ENCODE measurements at regions not wholly inside any gene's neighbourhood (a gene's known extent, or its start where the extent isn't known, plus 50 kb on each side); places are given as distances from the start of the nearest gene placed in this dataset.

DNA sequence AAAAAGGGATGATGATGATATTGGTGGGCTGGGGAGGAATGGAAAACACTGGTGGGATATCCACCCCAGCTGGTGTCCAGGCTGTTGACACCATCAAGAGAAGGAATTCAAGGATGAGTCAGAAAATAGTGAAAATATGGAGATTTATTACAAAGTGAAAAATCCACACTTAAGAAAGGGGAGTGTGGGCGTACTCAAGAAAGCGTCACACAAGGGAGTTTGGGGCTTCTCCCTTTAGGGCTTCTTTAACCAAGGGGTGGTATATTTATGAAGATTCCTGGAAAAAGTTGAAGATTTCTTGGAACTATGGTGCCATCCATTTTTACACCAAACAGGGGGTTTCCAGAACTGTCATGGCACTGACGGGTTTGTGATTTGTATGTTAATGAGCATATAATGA lies 63.1 kb upstream of the ARID2 start:
- Histone ChIP-seq H3K4me3 (replicated peaks in 1 of 3; ENCODE audit: low read depth in 2 of 3, low read length in 3 of 3) (no peak overlapping the region), H3K36me3 (replicated peaks in 1 of 2; ENCODE audit: control insufficient read depth in 1 of 2, insufficient read depth in 2 of 2, low read length in 2 of 2) (no peaks in the 10 kb centered on the region), H4K20me1 (ENCODE audit: insufficient read depth, low read length) (no peaks in the 10 kb centered on the region), H3K79me2 (ENCODE audit: insufficient read depth, low read length) (no peaks in the 10 kb centered on the region), H2AFZ (ENCODE audit: insufficient read depth, low read depth, low read length, poor library complexity, severe bottlenecking) (no peak overlapping the region), H3K9ac (ENCODE audit: insufficient read depth, low read length, poor library complexity, severe bottlenecking) (no peak overlapping the region), H3K27ac (ENCODE audit: low read depth in 1 of 2, low read length in 2 of 2) (no peak overlapping the region), H3K27me3 (ENCODE audit: control insufficient read depth in 2 of 2, insufficient read depth in 2 of 2, low read length in 2 of 2) (no peaks in the 10 kb centered on the region), H3K9me3 (replicated peaks in 1 of 2; ENCODE audit: control insufficient read depth in 1 of 2, insufficient read depth in 1 of 2, low read length in 2 of 2) (no peaks in the 10 kb centered on the region), H3K4me1 (ENCODE audit: control insufficient read depth in 1 of 2, insufficient read depth in 2 of 2, low read length in 2 of 2) (peaks cover 27 to 28% of the 10 kb centered on the region in 2 donors), H3K4me2 (replicated peaks; ENCODE audit: extremely low read depth, low read length, poor library complexity, severe bottlenecking) (no peak overlapping the region)
- no CpG with 5 or more reads among the region's 3 CpGs for WGBS (ENCODE audit: insufficient coverage)
- Mint-ChIP-seq H3K36me3 (no peaks in the 10 kb centered on the region), H3K4me3 (no peak overlapping the region), H3K4me1 (peaks cover 26% of the 10 kb centered on the region), H3K27ac (no peak overlapping the region), H3K9me3 (no peaks in the 10 kb centered on the region), H3K27me3 (ENCODE audit: low read depth in 3 of 3) (peaks cover 0 to 3% (median 0%) of the 10 kb centered on the region in 3 donors)
- TF ChIP-seq, protein P1, sequence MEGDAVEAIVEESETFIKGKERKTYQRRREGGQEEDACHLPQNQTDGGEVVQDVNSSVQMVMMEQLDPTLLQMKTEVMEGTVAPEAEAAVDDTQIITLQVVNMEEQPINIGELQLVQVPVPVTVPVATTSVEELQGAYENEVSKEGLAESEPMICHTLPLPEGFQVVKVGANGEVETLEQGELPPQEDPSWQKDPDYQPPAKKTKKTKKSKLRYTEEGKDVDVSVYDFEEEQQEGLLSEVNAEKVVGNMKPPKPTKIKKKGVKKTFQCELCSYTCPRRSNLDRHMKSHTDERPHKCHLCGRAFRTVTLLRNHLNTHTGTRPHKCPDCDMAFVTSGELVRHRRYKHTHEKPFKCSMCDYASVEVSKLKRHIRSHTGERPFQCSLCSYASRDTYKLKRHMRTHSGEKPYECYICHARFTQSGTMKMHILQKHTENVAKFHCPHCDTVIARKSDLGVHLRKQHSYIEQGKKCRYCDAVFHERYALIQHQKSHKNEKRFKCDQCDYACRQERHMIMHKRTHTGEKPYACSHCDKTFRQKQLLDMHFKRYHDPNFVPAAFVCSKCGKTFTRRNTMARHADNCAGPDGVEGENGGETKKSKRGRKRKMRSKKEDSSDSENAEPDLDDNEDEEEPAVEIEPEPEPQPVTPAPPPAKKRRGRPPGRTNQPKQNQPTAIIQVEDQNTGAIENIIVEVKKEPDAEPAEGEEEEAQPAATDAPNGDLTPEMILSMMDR (IDR thresholded peaks at IDR 0.05): no peak
- intact Hi-C loops (cut with micrococcal nuclease): no loop called here
- DNase-seq: no peak

DNA sequence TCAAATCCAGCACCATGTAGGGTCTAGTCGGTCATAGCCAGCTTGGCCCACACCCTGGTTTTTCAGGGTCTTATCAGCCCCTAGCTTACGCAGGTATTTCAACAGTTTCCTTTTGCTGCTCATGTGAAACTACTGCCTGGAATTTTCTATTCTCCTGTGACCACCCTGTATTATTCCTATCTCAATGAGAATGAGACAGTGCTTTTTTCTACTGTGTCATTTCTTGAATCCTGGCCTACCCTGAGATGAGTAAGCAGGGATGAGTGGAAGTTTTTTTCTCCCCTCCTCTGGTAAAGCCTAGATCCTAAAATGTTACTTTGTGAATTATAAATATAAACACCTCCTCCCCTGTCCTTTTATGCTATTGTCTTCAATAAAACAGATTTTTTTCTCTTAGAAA lies 62.7 kb upstream of the ARID2 start:
- intact Hi-C loops (cut with micrococcal nuclease): no loop called here
- no peaks in the 10 kb centered on the region for H3K27me3 ChIP-seq (ENCODE audit: control insufficient read depth in 2 of 2, insufficient read depth in 2 of 2, low read length in 2 of 2)
- no peaks in the 10 kb centered on the region for H4K20me1 ChIP-seq (ENCODE audit: insufficient read depth, low read length)
- Mint-ChIP-seq H3K27me3 (ENCODE audit: low read depth in 3 of 3) (peaks cover 0 to 3% (median 0%) of the 10 kb centered on the region in 3 donors), H3K27ac (no peak overlapping the region), H3K9me3 (no peaks in the 10 kb centered on the region), H3K4me1 (peaks cover 26% of the 10 kb centered on the region), H3K4me3 (no peak overlapping the region), H3K36me3 (no peaks in the 10 kb centered on the region)
- peaks cover 27 to 28% of the 10 kb centered on the region in 2 donors for H3K4me1 ChIP-seq (ENCODE audit: control insufficient read depth in 1 of 2, insufficient read depth in 2 of 2, low read length in 2 of 2)
- H3K9me3 ChIP-seq (replicated peaks in 1 of 2; ENCODE audit: control insufficient read depth in 1 of 2, insufficient read depth in 1 of 2, low read length in 2 of 2): no peaks in the 10 kb centered on the region
- WGBS (ENCODE audit: insufficient coverage): 100% methylated on average over 1 of the region's 2 CpGs
- H3K9ac ChIP-seq (ENCODE audit: insufficient read depth, low read length, poor library complexity, severe bottlenecking): no peak overlapping the region
- H3K27ac ChIP-seq (ENCODE audit: low read depth in 1 of 2, low read length in 2 of 2): no peak overlapping the region
- no peak overlapping the region for H2AFZ ChIP-seq (ENCODE audit: insufficient read depth, low read depth, low read length, poor library complexity, severe bottlenecking)
- H3K79me2 ChIP-seq (ENCODE audit: insufficient read depth, low read length): no peaks in the 10 kb centered on the region
- H3K4me3 ChIP-seq (replicated peaks in 1 of 3; ENCODE audit: low read depth in 2 of 3, low read length in 3 of 3): no peak overlapping the region
- no peak for DNase-seq
- no peaks in the 10 kb centered on the region for H3K36me3 ChIP-seq (replicated peaks in 1 of 2; ENCODE audit: control insufficient read depth in 1 of 2, insufficient read depth in 2 of 2, low read length in 2 of 2)
- TF ChIP-seq, protein P1 (IDR thresholded peaks at IDR 0.05): no peak
- H3K4me2 ChIP-seq (replicated peaks; ENCODE audit: extremely low read depth, low read length, poor library complexity, severe bottlenecking): no peak overlapping the region

Data from CD14-positive monocyte (primary cell).